ENCODE measurements at regions not wholly inside any gene's neighbourhood (a gene's known extent, or its start where the extent isn't known, plus 50 kb on each side); places are given as distances from the start of the nearest gene placed in this dataset.

GRCh38 chr2:19300961-19301360 is 57.5 kb downstream of the OSR1 start:
- WGBS = 74% methylated on average over 2 of the region's 2 CpGs
- TF ChIP-seq CTCF (IDR thresholded peaks at IDR 0.05) (no peak), POLR2AphosphoS5 (IDR thresholded peaks at IDR 0.05) (no peak), POLR2A (IDR thresholded peaks at IDR 0.05) (no peak), EP300 (IDR thresholded peaks at IDR 0.05) (no peak)
- H3K9me3 ChIP-seq = no peaks in the 10 kb centered on the region

GRCh38 chr2:19299522-19299921 is 58.9 kb downstream of the OSR1 start:
- Histone ChIP-seq H3K27me3 (no peaks in the 10 kb centered on the region), H3K4me3 (no peak overlapping the region), H3K36me3 (no peaks in the 10 kb centered on the region), H3K4me1 (no peaks in the 10 kb centered on the region), H3K27ac (no peak overlapping the region), H3K9me3 (no peaks in the 10 kb centered on the region)
- TF ChIP-seq POLR2A (IDR thresholded peaks at IDR 0.05) (no peak), POLR2AphosphoS5 (IDR thresholded peaks at IDR 0.05) (no peak), CTCF (IDR thresholded peaks at IDR 0.05) (no peak), EP300 (IDR thresholded peaks at IDR 0.05) (no peak)
- DNase-seq (ENCODE audit: low spot score in 2 of 2) = no peak

More at GRCh38 chr2:19300961-19301360, 57.5 kb downstream of the OSR1 start:
- no peak overlapping the region for H3K27ac ChIP-seq
- no peaks in the 10 kb centered on the region for H3K4me1 ChIP-seq
- no peak overlapping the region for H3K4me3 ChIP-seq
- no peaks in the 10 kb centered on the region for H3K27me3 ChIP-seq
- no peaks in the 10 kb centered on the region for H3K36me3 ChIP-seq
- no peak for DNase-seq (ENCODE audit: low spot score in 2 of 2)

GRCh38 chr2:19299032-19299431 is 59.4 kb downstream of the OSR1 start:
- H3K27ac ChIP-seq = no peak overlapping the region

GRCh38 chr2:19297716-19298115 is 60.7 kb downstream of the OSR1 start:
- DNase-seq (ENCODE audit: low spot score in 2 of 2) = no peak
- no peak for TF ChIP-seq EP300 (IDR thresholded peaks at IDR 0.05)
- TF ChIP-seq POLR2AphosphoS5 (IDR thresholded peaks at IDR 0.05) = no peak
- TF ChIP-seq CTCF (IDR thresholded peaks at IDR 0.05) = no peak
- TF ChIP-seq POLR2A (IDR thresholded peaks at IDR 0.05) = no peak
- no peaks in the 10 kb centered on the region for H3K4me1 ChIP-seq
- H3K27me3 ChIP-seq = no peaks in the 10 kb centered on the region
- no peak overlapping the region for H3K4me3 ChIP-seq
- H3K27ac ChIP-seq = no peak overlapping the region
- H3K36me3 ChIP-seq = no peaks in the 10 kb centered on the region
- H3K9me3 ChIP-seq = no peaks in the 10 kb centered on the region
- 89% methylated on average over 7 of the region's 7 CpGs for WGBS

More at GRCh38 chr2:19299032-19299431, 59.4 kb downstream of the OSR1 start:
- DNase-seq (ENCODE audit: low spot score in 2 of 2) = no peak
- 74% methylated on average over 7 of the region's 7 CpGs for WGBS
- no peaks in the 10 kb centered on the region for H3K9me3 ChIP-seq
- TF ChIP-seq EP300 (IDR thresholded peaks at IDR 0.05) = no peak
- H3K27me3 ChIP-seq = no peaks in the 10 kb centered on the region
- no peak overlapping the region for H3K4me3 ChIP-seq
- no peaks in the 10 kb centered on the region for H3K36me3 ChIP-seq
- H3K4me1 ChIP-seq = no peaks in the 10 kb centered on the region

GRCh38 chr2:19295998-19296502 is 62.4 kb downstream of the OSR1 start:
- H3K27ac ChIP-seq = no peak overlapping the region
- WGBS = 83% methylated on average over 3 of the region's 3 CpGs
- TF ChIP-seq EP300 (IDR thresholded peaks at IDR 0.05) = no peak
- TF ChIP-seq POLR2AphosphoS5 (IDR thresholded peaks at IDR 0.05) = no peak
- TF ChIP-seq POLR2A (IDR thresholded peaks at IDR 0.05) = no peak
- TF ChIP-seq CTCF (IDR thresholded peaks at IDR 0.05) = no peak

GRCh38 chr2:19292007-19292406 is 66.4 kb downstream of the OSR1 start:
- no peak overlapping the region for H3K4me3 ChIP-seq
- DNase-seq (ENCODE audit: low spot score in 2 of 2) = no peak

More at GRCh38 chr2:19295998-19296502, 62.4 kb downstream of the OSR1 start:
- Histone ChIP-seq H3K27me3 (no peaks in the 10 kb centered on the region), H3K4me3 (no peak overlapping the region), H3K4me1 (no peaks in the 10 kb centered on the region), H3K36me3 (no peaks in the 10 kb centered on the region), H3K9me3 (no peaks in the 10 kb centered on the region)
- no peak for DNase-seq (ENCODE audit: low spot score in 2 of 2)

More at GRCh38 chr2:19292007-19292406, 66.4 kb downstream of the OSR1 start:
- Histone ChIP-seq H3K27ac (no peak overlapping the region), H3K27me3 (no peaks in the 10 kb centered on the region), H3K9me3 (no peaks in the 10 kb centered on the region), H3K36me3 (no peaks in the 10 kb centered on the region), H3K4me1 (no peaks in the 10 kb centered on the region)
- no peak for TF ChIP-seq POLR2A (IDR thresholded peaks at IDR 0.05)
- no peak for TF ChIP-seq CTCF (IDR thresholded peaks at IDR 0.05)
- 60% methylated on average over 5 of the region's 5 CpGs for WGBS

Measured in suprapubic skin (tissue), 4 donors.